Upper lobe of right lung (tissue), 1 donor: ENCODE measurements at regions not wholly inside any gene's neighbourhood (a gene's known extent, or its start where the extent isn't known, plus 50 kb on each side); places are given as distances from the start of the nearest gene placed in this dataset.

Source experiments
- ATAC-seq: fragments of 200-7000 bp; cut with Tn5 transposase; one replicate; pipeline ENCODE4 v1.9.1; 2020; ENCODE audit warnings: mild to moderate bottlenecking, moderate library complexity
- DNase-seq: peaks from one replicate; pipeline ENCODE4 v3.0.0-alpha.2; 2020
- H3K27ac ChIP-seq: fragments of 200-600 bp; one replicate; pipeline ENCODE4 v1.8.0; 2022
- H3K27me3 ChIP-seq: fragments of 200-600 bp; one replicate; pipeline ENCODE4 v1.8.0; 2022; ENCODE audit warnings: mild to moderate bottlenecking
- H3K36me3 ChIP-seq: fragments of 200-600 bp; one replicate; pipeline ENCODE4 v1.8.0; 2022
- H3K4me1 ChIP-seq: fragments of 200-600 bp; one replicate; pipeline ENCODE4 v1.8.0; 2022
- H3K4me3 ChIP-seq: fragments of 200-600 bp; one replicate; pipeline ENCODE4 v1.8.0; 2022; ENCODE audit warnings: mild to moderate bottlenecking
- H3K9me3 ChIP-seq: fragments of 200-600 bp; one replicate; pipeline ENCODE4 v1.8.0; 2022
- CTCF ChIP-seq: fragments of 200-600 bp; IDR thresholded peaks from one replicate; pipeline ENCODE4 v1.8.0; 2022; ENCODE audit warnings: antibody characterized with exemption
- intact Hi-C: fragments of 100-400 bp; cut with DNase I; formaldehyde crosslinking; loops from one replicate; pipeline ENCODE4 v1.11.0; 2022
- donor health status: DM: no; HTN: yes; CAD: no; lungs with severe emphysema.

- ATAC-seq (no peak), DNase-seq (no peak)
- H3K36me3 ChIP-seq, result no peaks in the 10 kb centered on the region
- H3K27me3 ChIP-seq, result peaks cover 16% of the 10 kb centered on the region
- TF ChIP-seq CTCF, result no peak
- no peak overlapping the region for H3K27ac ChIP-seq
- no peaks in the 10 kb centered on the region for H3K9me3 ChIP-seq
- no peaks in the 10 kb centered on the region for H3K4me1 ChIP-seq
- intact Hi-C loops, result no loop called here
- H3K4me3 ChIP-seq, result no peak overlapping the region
These were observed 76.8 kb upstream of the LHX5 start for GRCh38 chr12:113548467-113548866.

- Histone ChIP-seq H3K4me1 (no peaks in the 10 kb centered on the region), H3K27me3 (peaks cover 16% of the 10 kb centered on the region), H3K36me3 (no peaks in the 10 kb centered on the region), H3K9me3 (no peaks in the 10 kb centered on the region), H3K4me3 (no peak overlapping the region), H3K27ac (no peak overlapping the region)
- no peak for ATAC-seq
- no peak for DNase-seq
- TF ChIP-seq CTCF, result no peak
- intact Hi-C loops, result no loop called here
These were observed 75.5 kb upstream of the LHX5 start for GRCh38 chr12:113546916-113547863.

GRCh38 chr12:113537751-113538087, 66.0 kb upstream of the LHX5 start:
- DNase-seq (no peak), ATAC-seq (no peak)
- Histone ChIP-seq H3K9me3 (no peaks in the 10 kb centered on the region), H3K36me3 (no peaks in the 10 kb centered on the region), H3K27me3 (peaks cover 11% of the 10 kb centered on the region), H3K4me1 (no peaks in the 10 kb centered on the region), H3K4me3 (no peak overlapping the region), H3K27ac (no peak overlapping the region)
- no peak for TF ChIP-seq CTCF
- intact Hi-C loops, result no loop called here

GRCh38 chr12:113537046-113537750, 65.5 kb upstream of the LHX5 start:
- Histone ChIP-seq H3K36me3 (no peaks in the 10 kb centered on the region), H3K27ac (no peak overlapping the region), H3K4me1 (no peaks in the 10 kb centered on the region), H3K9me3 (no peaks in the 10 kb centered on the region), H3K4me3 (no peak overlapping the region), H3K27me3 (peaks cover 11% of the 10 kb centered on the region)
- DNase-seq (no peak), ATAC-seq (no peak)
- intact Hi-C loops, result no loop called here
- TF ChIP-seq CTCF, result no peak

- intact Hi-C loops, result no loop called here
- Histone ChIP-seq H3K36me3 (no peaks in the 10 kb centered on the region), H3K9me3 (no peaks in the 10 kb centered on the region), H3K27me3 (peaks cover 11% of the 10 kb centered on the region), H3K27ac (no peak overlapping the region), H3K4me3 (no peak overlapping the region), H3K4me1 (no peaks in the 10 kb centered on the region)
- TF ChIP-seq CTCF, result no peak
- DNase-seq (no peak), ATAC-seq (no peak)
These were observed 63.4 kb upstream of the LHX5 start for GRCh38 chr12:113535100-113535499.
